ENCODE measurements at regions not wholly inside any gene's neighbourhood (a gene's known extent, or its start where the extent isn't known, plus 50 kb on each side); places are given as distances from the start of the nearest gene placed in this dataset.

DNA sequence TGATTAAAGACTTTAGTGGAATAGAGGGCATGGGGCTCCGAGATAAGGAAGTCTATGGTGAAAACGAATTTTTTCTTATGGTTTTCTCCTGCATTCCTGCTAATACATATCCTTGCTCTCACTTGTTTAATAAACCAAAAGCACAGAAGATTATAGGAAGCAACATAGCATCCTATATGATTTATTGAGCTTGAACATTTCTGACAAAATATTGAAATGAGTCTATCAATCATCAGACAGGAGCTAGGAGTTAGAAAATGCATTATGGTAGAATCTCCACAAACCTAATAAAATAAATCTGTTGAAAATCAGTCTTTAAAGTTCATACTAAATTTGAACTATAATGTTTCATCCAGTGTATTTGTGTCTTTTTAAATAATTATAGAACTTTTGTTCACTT is 554.6 kb upstream of the RGMB start:
- H3K79me2 ChIP-seq (ENCODE audit: control insufficient read depth in 1 of 2, insufficient read depth in 2 of 2, low read length in 2 of 2), result no peaks in the 10 kb centered on the region
- H3K23ac ChIP-seq (ENCODE audit: insufficient read length), result no peak overlapping the region
- H3K27ac ChIP-seq (ENCODE audit: low read depth, low read length), result no peak overlapping the region
- H2AK5ac ChIP-seq (ENCODE audit: low read depth, low read length), result no peak overlapping the region
- no peaks in the 10 kb centered on the region for H3K23me2 ChIP-seq (ENCODE audit: low read depth, low read length)
- no peak overlapping the region for H2BK5ac ChIP-seq (ENCODE audit: low read depth, low read length)
- H4K5ac ChIP-seq (ENCODE audit: insufficient read length, low read depth, low read length), result no peak overlapping the region
- H3K56ac ChIP-seq (replicated peaks; ENCODE audit: insufficient read length, low read depth, low read length), result no peak overlapping the region
- TF ChIP-seq CBX5 (IDR thresholded peaks at IDR 0.05; ENCODE audit: low read depth, low read length) (no peak), CHD1 (IDR thresholded peaks at IDR 0.05; ENCODE audit: low read depth, low read length) (no peak), PHF8 (conservative IDR thresholded peaks at IDR 0.05; ENCODE audit: low read depth, low read length) (no peak), RAD21 (IDR thresholded peaks at IDR 0.05 in 1 of 2, conservative IDR thresholded peaks at IDR 0.05 in 1 of 2; ENCODE audit: low read depth in 2 of 2, low read length in 2 of 2) (no peak), JUN (IDR thresholded peaks at IDR 0.05; ENCODE audit: low read depth, low read length) (no peak), POLR2AphosphoS5 (IDR thresholded peaks at IDR 0.05; ENCODE audit: low read depth, low read length) (no peak), BCL11A (IDR thresholded peaks at IDR 0.05; ENCODE audit: low read depth in 2 of 2, low read length in 2 of 2) (no peak), YY1 (IDR thresholded peaks at IDR 0.05; ENCODE audit: low read depth, low read length) (no peak), CEBPB (IDR thresholded peaks at IDR 0.05; ENCODE audit: low read depth, low read length) (no peak), KDM1A (IDR thresholded peaks at IDR 0.05; ENCODE audit: borderline replicate concordance, low read length) (no peak), SIX5 (IDR thresholded peaks at IDR 0.05; ENCODE audit: low read depth, low read length) (no peak), EGR1 (IDR thresholded peaks at IDR 0.05; ENCODE audit: borderline replicate concordance, low read depth, low read length) (no peak), SUZ12 (IDR thresholded peaks at IDR 0.05; ENCODE audit: low read length) (no peak), TAF1 (IDR thresholded peaks at IDR 0.05; ENCODE audit: low read depth, low read length) (no peak), RNF2 (IDR thresholded peaks at IDR 0.05; ENCODE audit: borderline replicate concordance, low read depth, low read length, missing control alignments, poor library complexity, severe bottlenecking) (no peak), FOSL1 (IDR thresholded peaks at IDR 0.05; ENCODE audit: insufficient read depth, low read depth, low read length) (no peak)
- H2BK15ac ChIP-seq (ENCODE audit: low read length), result no peak overlapping the region
- H3K4me1 ChIP-seq (replicated peaks in 1 of 4; ENCODE audit: control insufficient read depth in 3 of 4, insufficient read depth in 4 of 4, low read length in 3 of 4), result no peaks in the 10 kb centered on the region
- no peak overlapping the region for H3K14ac ChIP-seq (ENCODE audit: insufficient read length)
- CTCF ChIA-PET (ENCODE audit: partially characterized antibody), result interaction anchor here (0.8 kb wide), 1 partner anchor 29 kb away, joined by 3 read pairs; no protein-coding TSS in a partner anchor
- H4K91ac ChIP-seq (replicated peaks; ENCODE audit: insufficient read length, low read length), result no peak overlapping the region
- H3K79me1 ChIP-seq (ENCODE audit: low read depth, low read length), result no peaks in the 10 kb centered on the region
- no peak overlapping the region for H3K4ac ChIP-seq (replicated peaks; ENCODE audit: insufficient read length, low read depth, low read length)
- no peaks in the 10 kb centered on the region for H3K9me3 ChIP-seq (ENCODE audit: insufficient read depth in 2 of 2, low read depth in 1 of 2, low read length in 1 of 2)
- no peak overlapping the region for H2BK20ac ChIP-seq (ENCODE audit: low read length)
- H4K20me1 ChIP-seq (replicated peaks in 1 of 2; ENCODE audit: control insufficient read depth in 1 of 2, insufficient read depth in 2 of 2, low read length in 2 of 2), result no peaks in the 10 kb centered on the region
- no peaks in the 10 kb centered on the region for H3K36me3 ChIP-seq (ENCODE audit: control insufficient read depth in 2 of 4, insufficient read depth in 4 of 4, low read length in 3 of 4)
- no peak overlapping the region for H3K18ac ChIP-seq (ENCODE audit: extremely low read depth, low read length)
- FAIRE-seq (no peak), DNase-seq (ENCODE audit: low read depth in 1 of 2, low spot score in 2 of 2) (no peak)
- H3K4me3 ChIP-seq (ENCODE audit: extremely low read depth in 1 of 4, insufficient read depth in 2 of 4, low read depth in 3 of 4, low read length in 4 of 4), result no peak overlapping the region
- POLR2A ChIA-PET (ENCODE audit: partially characterized antibody), result no interaction called here
- H4K8ac ChIP-seq (ENCODE audit: extremely low read depth, insufficient read depth, low read length), result no peak overlapping the region
- H2BK120ac ChIP-seq (replicated peaks; ENCODE audit: low read depth, low read length), result no peak overlapping the region
- no peak overlapping the region for H3K4me2 ChIP-seq (ENCODE audit: insufficient read depth in 1 of 2, low read depth in 2 of 2, low read length in 2 of 2)
- no peak overlapping the region for H2AFZ ChIP-seq (ENCODE audit: low read length)
- H3K9ac ChIP-seq (replicated peaks in 1 of 4; ENCODE audit: extremely low read depth in 1 of 4, low read depth in 3 of 4, low read length in 3 of 4), result no peak overlapping the region
- no peaks in the 10 kb centered on the region for H3K27me3 ChIP-seq (replicated peaks in 1 of 4; ENCODE audit: control insufficient read depth in 3 of 4, extremely low read depth in 1 of 4, insufficient read depth in 3 of 4, low read length in 3 of 4)
- WGBS, 2 experiments (ENCODE audit: extremely low coverage in 1 of 2, insufficient coverage in 1 of 2, insufficient read length in 1 of 2, insufficient replicate concordance in 2 of 2, low coverage in 1 of 2, low lambda C conversion rate in 2 of 2, missing lambda C conversion rate in 1 of 2), result 93% methylated on average over 2 of the region's 2 CpGs; no CpG with 5 or more reads in 1 of the 2 experiments
- no peak overlapping the region for H2BK12ac ChIP-seq (ENCODE audit: low read depth, low read length)

Measured in H1 (cell line).